Type B pancreatic cell (in vitro differentiated cells): ENCODE measurements at regions not wholly inside any gene's neighbourhood (a gene's known extent, or its start where the extent isn't known, plus 50 kb on each side); places are given as distances from the start of the nearest gene placed in this dataset.

ENCODE experiments used
- DNase-seq: peaks from one replicate; pipeline ENCODE4 v3.0.0; 2021; ENCODE audit warnings: mixed read lengths; ENCODE audit not compliant: unreplicated experiment; ENCODE audit errors: extremely low spot score
- H3K27ac Mint-ChIP-seq: 2 replicates; pipeline ENCODE4 v1.8.0; 2021; ENCODE audit warnings: mild to moderate bottlenecking, mixed read lengths
- H3K27me3 Mint-ChIP-seq: 2 replicates; pipeline ENCODE4 v1.8.0; 2021; ENCODE audit warnings: mixed read lengths
- H3K36me3 Mint-ChIP-seq: 2 replicates; pipeline ENCODE4 v1.8.0; 2021; ENCODE audit warnings: mixed read lengths
- H3K4me1 Mint-ChIP-seq: one replicate; pipeline ENCODE4 v1.8.0; 2021; ENCODE audit warnings: mixed read lengths; ENCODE audit not compliant: unreplicated experiment
- H3K4me3 Mint-ChIP-seq: 2 replicates; pipeline ENCODE4 v1.8.0; 2021; ENCODE audit warnings: mild to moderate bottlenecking, mixed read lengths
- H3K9me3 Mint-ChIP-seq: 2 replicates; pipeline ENCODE4 v1.8.0; 2021; ENCODE audit warnings: mixed read lengths
- TF ChIP-seq, protein P1 (sequence below): fragments of 200-600 bp; sonication (generic); conservative IDR thresholded peaks from 2 replicates; pipeline ENCODE4 v1.5.0; 2021; ENCODE audit warnings: antibody characterized with exemption, mild to moderate bottlenecking

DNA sequence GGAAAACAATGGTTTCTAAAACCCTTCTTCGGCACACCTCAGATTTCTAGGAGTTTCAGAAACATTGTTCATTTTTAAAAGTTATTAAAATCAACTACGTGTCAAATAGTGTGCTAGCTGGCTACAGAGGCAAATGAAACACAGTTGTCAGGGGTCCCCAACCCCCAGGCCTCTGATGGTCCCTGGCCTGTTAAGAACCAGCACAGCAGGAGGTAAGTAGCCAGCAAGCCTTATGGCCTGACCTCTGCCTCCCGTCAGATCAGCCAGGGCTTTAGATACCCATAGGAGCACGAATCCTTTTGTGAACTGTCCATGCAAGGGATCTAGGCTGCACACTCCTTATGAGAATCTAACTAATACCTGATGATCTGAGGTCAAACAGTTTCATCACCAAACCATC lies 648.2 kb downstream of the FAM181B start:
- DNase-seq: no peak
- no peaks in the 10 kb centered on the region for H3K27me3 Mint-ChIP-seq
- H3K9me3 Mint-ChIP-seq: no peaks in the 10 kb centered on the region
- TF ChIP-seq, protein P1, sequence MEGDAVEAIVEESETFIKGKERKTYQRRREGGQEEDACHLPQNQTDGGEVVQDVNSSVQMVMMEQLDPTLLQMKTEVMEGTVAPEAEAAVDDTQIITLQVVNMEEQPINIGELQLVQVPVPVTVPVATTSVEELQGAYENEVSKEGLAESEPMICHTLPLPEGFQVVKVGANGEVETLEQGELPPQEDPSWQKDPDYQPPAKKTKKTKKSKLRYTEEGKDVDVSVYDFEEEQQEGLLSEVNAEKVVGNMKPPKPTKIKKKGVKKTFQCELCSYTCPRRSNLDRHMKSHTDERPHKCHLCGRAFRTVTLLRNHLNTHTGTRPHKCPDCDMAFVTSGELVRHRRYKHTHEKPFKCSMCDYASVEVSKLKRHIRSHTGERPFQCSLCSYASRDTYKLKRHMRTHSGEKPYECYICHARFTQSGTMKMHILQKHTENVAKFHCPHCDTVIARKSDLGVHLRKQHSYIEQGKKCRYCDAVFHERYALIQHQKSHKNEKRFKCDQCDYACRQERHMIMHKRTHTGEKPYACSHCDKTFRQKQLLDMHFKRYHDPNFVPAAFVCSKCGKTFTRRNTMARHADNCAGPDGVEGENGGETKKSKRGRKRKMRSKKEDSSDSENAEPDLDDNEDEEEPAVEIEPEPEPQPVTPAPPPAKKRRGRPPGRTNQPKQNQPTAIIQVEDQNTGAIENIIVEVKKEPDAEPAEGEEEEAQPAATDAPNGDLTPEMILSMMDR: no peak
- H3K27ac Mint-ChIP-seq: no peak overlapping the region
- no peaks in the 10 kb centered on the region for H3K36me3 Mint-ChIP-seq
- H3K4me3 Mint-ChIP-seq: no peak overlapping the region
- H3K4me1 Mint-ChIP-seq: no peaks in the 10 kb centered on the region

DNA sequence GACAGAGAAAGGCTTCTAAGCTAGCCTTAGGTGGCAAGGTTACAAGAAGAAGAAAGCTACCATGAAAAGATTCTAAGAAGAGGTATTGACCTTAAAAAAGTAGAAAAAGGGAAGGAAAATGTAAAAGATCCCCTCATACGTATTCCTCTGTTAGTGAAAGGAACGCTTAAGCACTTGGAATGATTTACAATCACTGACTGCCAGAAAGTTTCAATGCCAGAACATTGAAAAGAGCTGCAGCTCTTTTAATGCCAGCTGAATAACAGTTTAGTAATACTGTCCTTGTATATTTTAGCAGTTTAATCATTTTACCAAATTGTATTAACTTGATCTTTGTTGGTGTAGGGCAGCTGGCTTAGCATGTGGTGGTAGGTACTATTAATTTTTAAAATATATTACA lies 650.7 kb downstream of the FAM181B start:
- Mint-ChIP-seq H3K9me3 (no peaks in the 10 kb centered on the region), H3K36me3 (no peaks in the 10 kb centered on the region), H3K4me3 (no peak overlapping the region), H3K4me1 (no peaks in the 10 kb centered on the region), H3K27ac (no peak overlapping the region), H3K27me3 (no peaks in the 10 kb centered on the region)
- no peak for DNase-seq
- TF ChIP-seq, protein P1: no peak

DNA sequence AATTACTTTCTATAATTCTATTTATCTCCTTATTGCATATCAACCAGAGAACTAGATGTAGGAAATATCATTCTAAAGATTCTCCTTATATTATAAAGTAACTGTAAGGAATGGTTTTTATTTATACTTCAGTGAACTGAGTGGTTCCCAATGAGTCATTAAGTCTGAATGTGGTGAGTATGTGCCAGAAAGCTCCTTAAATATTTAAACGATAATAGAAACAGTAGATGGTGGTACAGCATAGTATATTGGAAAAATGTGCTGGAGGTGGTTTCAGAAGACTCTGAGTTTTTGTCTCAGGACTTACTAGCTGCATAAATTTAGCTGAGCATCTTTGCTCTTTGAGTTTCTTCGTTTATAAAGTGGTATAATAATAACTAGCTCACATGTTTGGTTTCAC lies 653.5 kb downstream of the FAM181B start:
- Mint-ChIP-seq H3K36me3 (no peaks in the 10 kb centered on the region), H3K4me1 (no peaks in the 10 kb centered on the region), H3K4me3 (no peak overlapping the region), H3K27ac (no peak overlapping the region), H3K27me3 (no peaks in the 10 kb centered on the region), H3K9me3 (no peaks in the 10 kb centered on the region)
- TF ChIP-seq, protein P1: no peak
- DNase-seq: no peak

DNA sequence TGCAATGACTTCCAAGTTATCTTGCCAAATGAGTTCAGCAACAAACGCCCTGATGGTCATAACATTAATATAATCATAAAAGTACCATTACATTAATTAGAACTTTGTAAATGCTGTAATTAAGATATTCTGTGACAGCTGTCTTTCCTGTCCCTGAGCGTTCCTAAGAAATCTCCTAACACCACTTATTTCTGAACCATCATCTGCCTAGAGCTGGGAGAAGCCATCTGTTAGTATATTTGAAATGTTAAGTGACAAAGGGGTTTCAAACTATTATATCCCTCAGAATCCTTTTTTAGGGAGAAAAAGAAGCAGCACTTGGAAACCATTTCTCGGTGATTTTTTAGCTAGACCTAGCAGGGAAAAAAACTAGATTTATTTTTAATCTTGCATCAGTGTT lies 657.5 kb downstream of the FAM181B start:
- no peak overlapping the region for H3K27ac Mint-ChIP-seq
- DNase-seq: no peak
- no peaks in the 10 kb centered on the region for H3K9me3 Mint-ChIP-seq
- no peaks in the 10 kb centered on the region for H3K36me3 Mint-ChIP-seq
- no peaks in the 10 kb centered on the region for H3K4me1 Mint-ChIP-seq
- no peaks in the 10 kb centered on the region for H3K27me3 Mint-ChIP-seq
- TF ChIP-seq, protein P1: no peak
- H3K4me3 Mint-ChIP-seq: no peak overlapping the region

DNA sequence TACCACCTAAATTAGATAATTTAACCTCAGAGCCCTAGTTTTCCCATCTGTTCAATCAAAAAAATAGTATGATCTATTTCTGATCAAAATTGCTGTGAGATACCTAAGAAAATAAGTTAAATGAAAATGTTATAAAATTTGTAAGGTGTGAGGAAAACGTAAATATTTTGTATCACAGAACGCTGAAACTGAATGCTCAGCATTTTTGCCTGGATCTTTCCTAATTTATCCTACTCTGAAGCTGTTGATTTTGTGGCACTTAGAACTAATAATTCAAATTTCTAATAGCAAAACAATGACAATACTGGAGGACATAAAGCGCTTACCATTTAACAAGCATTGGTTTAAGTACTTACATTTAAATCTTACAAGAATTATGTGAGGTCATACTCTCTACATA lies 674.2 kb downstream of the FAM181B start:
- TF ChIP-seq, protein P1: no peak
- no peaks in the 10 kb centered on the region for H3K4me1 Mint-ChIP-seq

DNA sequence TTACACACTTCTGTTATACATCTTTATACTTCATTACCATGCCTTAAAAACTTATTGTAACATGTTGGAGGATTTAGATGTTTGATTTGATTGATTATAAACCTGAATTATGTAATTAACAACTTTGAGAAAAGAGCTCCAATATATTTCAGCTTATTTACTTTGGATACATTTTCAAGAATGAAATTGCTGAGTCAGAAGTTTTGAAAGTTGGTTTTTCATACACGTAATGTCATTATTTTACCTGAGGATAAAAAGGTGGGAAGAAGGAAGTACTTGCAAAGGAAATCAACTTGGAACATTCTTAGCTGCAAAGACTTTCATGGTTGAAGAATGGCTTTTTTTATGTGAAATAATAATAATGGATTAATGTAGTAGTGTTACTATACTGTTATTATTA lies 677.2 kb downstream of the FAM181B start:
- TF ChIP-seq, protein P1: no peak
- Mint-ChIP-seq H3K27me3 (no peaks in the 10 kb centered on the region), H3K27ac (no peak overlapping the region), H3K36me3 (no peaks in the 10 kb centered on the region), H3K9me3 (no peaks in the 10 kb centered on the region), H3K4me3 (no peak overlapping the region), H3K4me1 (no peaks in the 10 kb centered on the region)
- no peak for DNase-seq

More for the DNA sequence above, 674.2 kb downstream of the FAM181B start:
- Mint-ChIP-seq H3K9me3 (no peaks in the 10 kb centered on the region), H3K36me3 (no peaks in the 10 kb centered on the region), H3K4me3 (no peak overlapping the region), H3K27ac (no peak overlapping the region), H3K27me3 (no peaks in the 10 kb centered on the region)
- no peak for DNase-seq
